ENCODE measurements at regions not wholly inside any gene's neighbourhood (a gene's known extent, or its start where the extent isn't known, plus 50 kb on each side); places are given as distances from the start of the nearest gene placed in this dataset.
"Not testable (repeated sequence)": the region's sequence is repeated elsewhere in the genome, so short reads cannot be mapped to it uniquely, and the experiment has no call there.

DNA sequence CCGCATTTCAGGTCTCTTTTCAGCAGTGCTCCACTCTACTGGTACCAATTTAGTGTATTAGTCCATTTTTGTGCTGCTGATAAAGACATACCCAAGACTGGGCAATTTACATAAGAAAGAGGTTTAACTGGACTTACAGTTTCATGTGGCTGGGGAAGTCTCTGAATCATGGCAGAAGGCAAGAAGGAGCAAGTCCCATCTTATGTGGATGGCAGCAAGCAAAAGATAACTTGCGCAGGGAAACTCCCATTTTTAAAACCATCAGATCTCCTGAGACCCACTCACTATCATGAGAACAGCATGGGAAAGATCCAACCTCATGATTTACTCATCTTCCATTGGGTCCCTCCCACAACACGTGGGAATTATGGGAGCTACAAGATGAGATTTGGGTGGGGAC is 231.0 kb upstream of the TNC start:
- H3K9ac ChIP-seq (ENCODE audit: low read length); H3K4me3 ChIP-seq (ENCODE audit: low read depth, low read length); H3K4me1 ChIP-seq (ENCODE audit: control insufficient read depth, insufficient read depth, low read length); H3K36me3 ChIP-seq (ENCODE audit: control insufficient read depth, insufficient read depth, low read length); H3K27me3 ChIP-seq (ENCODE audit: control insufficient read depth, insufficient read depth, low read length); H3K27ac ChIP-seq (ENCODE audit: low read depth, low read length): not testable (repeated sequence)
- H3K9me3 ChIP-seq (ENCODE audit: control insufficient read depth, insufficient read depth, low read depth, low read length): peaks cover 11% of the 10 kb centered on the region; the same call in 1 of the 2 replicates

GRCh38 chr9:115349542-115349941 is 231.6 kb upstream of the TNC start:
- H3K27me3 ChIP-seq (ENCODE audit: control insufficient read depth, insufficient read depth, low read length): no peaks in the 10 kb centered on the region
- no peak overlapping the region for H3K9ac ChIP-seq (ENCODE audit: low read length)
- no peak overlapping the region for H3K4me3 ChIP-seq (ENCODE audit: low read depth, low read length)
- H3K36me3 ChIP-seq (ENCODE audit: control insufficient read depth, insufficient read depth, low read length): peaks cover 5% of the 10 kb centered on the region; the same call in 1 of the 2 replicates
- H3K9me3 ChIP-seq (ENCODE audit: control insufficient read depth, insufficient read depth, low read depth, low read length): peaks cover 11% of the 10 kb centered on the region; the same call in 1 of the 2 replicates
- no peaks in the 10 kb centered on the region for H3K4me1 ChIP-seq (ENCODE audit: control insufficient read depth, insufficient read depth, low read length)
- no peak overlapping the region for H3K27ac ChIP-seq (ENCODE audit: low read depth, low read length)

DNA sequence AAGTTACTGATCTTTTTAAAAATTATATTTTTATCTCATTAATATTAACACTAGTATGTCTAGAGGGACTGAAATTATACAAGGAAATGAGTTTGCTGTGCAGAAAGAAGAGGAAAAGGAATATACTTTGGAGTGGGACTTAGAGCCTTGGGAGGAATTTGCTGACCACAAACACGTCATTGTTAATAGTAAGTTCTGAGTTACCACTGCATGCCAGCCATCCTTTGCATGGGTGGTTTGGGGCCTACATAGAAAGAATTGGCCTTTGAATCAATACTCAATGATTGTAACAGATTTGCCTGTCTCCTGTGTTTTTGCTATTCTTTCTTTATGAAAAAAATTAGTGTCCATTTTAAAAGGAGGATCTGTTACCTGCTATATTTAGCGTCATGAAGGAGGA is 232.6 kb upstream of the TNC start:
- H3K9me3 ChIP-seq (ENCODE audit: control insufficient read depth, insufficient read depth, low read depth, low read length): peaks cover 11% of the 10 kb centered on the region; the same call in 1 of the 2 replicates
- H3K36me3 ChIP-seq (ENCODE audit: control insufficient read depth, insufficient read depth, low read length): peaks cover 5% of the 10 kb centered on the region; the same call in 1 of the 2 replicates
- H3K27me3 ChIP-seq (ENCODE audit: control insufficient read depth, insufficient read depth, low read length): no peaks in the 10 kb centered on the region
- no peaks in the 10 kb centered on the region for H3K4me1 ChIP-seq (ENCODE audit: control insufficient read depth, insufficient read depth, low read length)
- H3K27ac ChIP-seq (ENCODE audit: low read depth, low read length): no peak overlapping the region
- no peak overlapping the region for H3K4me3 ChIP-seq (ENCODE audit: low read depth, low read length)
- H3K9ac ChIP-seq (ENCODE audit: low read length): no peak overlapping the region

DNA sequence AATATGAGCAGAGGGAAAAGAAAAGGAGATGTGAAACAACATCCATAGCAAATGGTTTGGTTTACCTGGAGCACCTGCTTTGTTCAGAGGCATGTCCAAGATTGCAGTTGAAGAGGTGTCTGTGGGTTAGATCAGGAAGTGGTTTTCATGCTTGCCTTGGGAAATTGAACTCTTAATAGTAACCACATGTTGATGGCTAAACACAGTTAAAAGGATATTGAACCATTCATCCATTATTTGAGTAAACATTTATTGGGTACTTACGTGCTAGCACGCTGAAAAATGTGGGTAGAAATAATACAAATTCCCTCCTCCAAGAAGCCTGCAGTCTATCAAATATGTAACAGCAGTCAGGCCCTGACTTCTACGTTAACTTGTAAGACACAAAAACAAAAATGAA is 235.7 kb upstream of the TNC start:
- Histone ChIP-seq H3K27me3 (ENCODE audit: control insufficient read depth, insufficient read depth, low read length) (no peaks in the 10 kb centered on the region), H3K9me3 (ENCODE audit: control insufficient read depth, insufficient read depth, low read depth, low read length) (peaks cover 5% of the 10 kb centered on the region; the same call in 1 of the 2 replicates), H3K4me3 (ENCODE audit: low read depth, low read length) (no peak overlapping the region), H3K9ac (ENCODE audit: low read length) (no peak overlapping the region), H3K4me1 (ENCODE audit: control insufficient read depth, insufficient read depth, low read length) (peaks cover 7% of the 10 kb centered on the region; the same call in 1 of the 2 replicates), H3K27ac (ENCODE audit: low read depth, low read length) (no peak overlapping the region), H3K36me3 (ENCODE audit: control insufficient read depth, insufficient read depth, low read length) (peaks cover 3% of the 10 kb centered on the region; the same call in 1 of the 2 replicates)

GRCh38 chr9:115357821-115358220 is 239.9 kb upstream of the TNC start:
- Histone ChIP-seq H3K9me3 (ENCODE audit: control insufficient read depth, insufficient read depth, low read depth, low read length) (no peaks in the 10 kb centered on the region), H3K9ac (ENCODE audit: low read length) (no peak overlapping the region), H3K27me3 (ENCODE audit: control insufficient read depth, insufficient read depth, low read length) (no peaks in the 10 kb centered on the region), H3K27ac (ENCODE audit: low read depth, low read length) (no peak overlapping the region; the same call in 1 of the 2 replicates), H3K36me3 (ENCODE audit: control insufficient read depth, insufficient read depth, low read length) (no peaks in the 10 kb centered on the region), H3K4me3 (ENCODE audit: low read depth, low read length) (no peak overlapping the region), H3K4me1 (ENCODE audit: control insufficient read depth, insufficient read depth, low read length) (peaks cover 16% of the 10 kb centered on the region)

DNA sequence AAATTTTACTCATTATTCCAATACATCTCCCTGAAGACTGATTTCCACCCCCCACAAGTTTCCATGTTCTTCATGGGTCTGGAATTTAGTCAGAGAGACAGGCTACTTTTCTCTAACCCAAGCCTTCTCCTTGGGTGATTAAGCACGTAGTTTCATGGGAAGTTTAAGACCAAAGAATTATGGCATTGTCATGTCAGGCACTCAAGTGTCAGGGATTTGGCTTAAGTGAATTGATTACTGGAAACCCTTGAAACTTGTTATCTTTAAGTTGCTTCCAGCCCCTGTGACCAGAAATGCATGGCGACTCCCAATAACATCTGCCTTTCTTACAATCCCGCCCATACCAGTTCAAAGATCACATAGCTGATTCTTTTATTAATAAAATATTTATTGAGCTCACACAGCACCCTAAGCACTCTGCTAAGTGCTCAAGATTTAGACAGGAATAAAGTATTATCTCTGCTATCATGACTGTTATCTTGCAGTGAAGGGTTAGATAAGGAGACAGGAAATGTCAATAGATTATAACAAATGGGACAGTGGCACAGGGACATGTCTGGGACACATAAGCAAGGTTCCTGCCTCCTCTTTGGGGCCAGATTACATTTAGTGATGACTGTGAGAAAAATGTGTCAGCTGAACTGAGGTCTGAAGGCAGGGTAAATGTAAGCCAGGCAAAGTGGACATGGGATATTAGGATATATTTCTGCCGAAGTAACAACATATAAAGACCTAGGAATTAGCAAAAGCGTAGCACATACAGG is 241.2 kb upstream of the TNC start:
- Histone ChIP-seq H3K27me3 (ENCODE audit: control insufficient read depth, insufficient read depth, low read length) (no peaks in the 10 kb centered on the region), H3K9ac (ENCODE audit: low read length) (no peak overlapping the region), H3K4me3 (ENCODE audit: low read depth, low read length) (no peak overlapping the region), H3K27ac (ENCODE audit: low read depth, low read length) (peak overlapping the region; percentile 32; the same call in 1 of the 2 replicates), H3K4me1 (ENCODE audit: control insufficient read depth, insufficient read depth, low read length) (peaks cover 16% of the 10 kb centered on the region), H3K9me3 (ENCODE audit: control insufficient read depth, insufficient read depth, low read depth, low read length) (no peaks in the 10 kb centered on the region), H3K36me3 (ENCODE audit: control insufficient read depth, insufficient read depth, low read length) (no peaks in the 10 kb centered on the region)

DNA sequence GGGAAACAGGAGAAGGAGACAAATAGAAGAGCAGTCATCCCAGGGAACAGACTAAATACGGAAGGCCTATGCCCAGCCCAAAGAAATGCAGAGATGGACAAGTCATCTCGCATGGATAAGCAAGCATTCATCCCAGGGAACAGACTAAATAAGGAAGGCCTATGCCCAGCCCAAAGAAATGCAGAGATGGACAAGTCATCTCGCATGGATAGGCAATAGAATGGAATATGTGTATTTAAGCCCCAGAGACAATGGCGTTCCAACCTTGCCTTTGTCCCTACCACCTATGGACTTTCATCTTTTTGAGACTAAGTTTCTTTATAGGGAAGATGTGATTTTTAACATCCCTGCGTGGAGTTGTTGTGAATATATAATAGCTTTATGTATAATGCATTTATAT is 242.2 kb upstream of the TNC start:
- peak overlapping the region; percentile 32; the same call in 1 of the 2 replicates for H3K27ac ChIP-seq (ENCODE audit: low read depth, low read length)
- no peaks in the 10 kb centered on the region for H3K9me3 ChIP-seq (ENCODE audit: control insufficient read depth, insufficient read depth, low read depth, low read length)
- H3K27me3 ChIP-seq (ENCODE audit: control insufficient read depth, insufficient read depth, low read length): no peaks in the 10 kb centered on the region
- H3K4me1 ChIP-seq (ENCODE audit: control insufficient read depth, insufficient read depth, low read length): peaks cover 16% of the 10 kb centered on the region
- H3K9ac ChIP-seq (ENCODE audit: low read length): no peak overlapping the region
- H3K36me3 ChIP-seq (ENCODE audit: control insufficient read depth, insufficient read depth, low read length): no peaks in the 10 kb centered on the region
- no peak overlapping the region for H3K4me3 ChIP-seq (ENCODE audit: low read depth, low read length)

- H3K4me1 ChIP-seq (ENCODE audit: control insufficient read depth, insufficient read depth, low read length): peaks cover 23% of the 10 kb centered on the region
- no peak overlapping the region for H3K4me3 ChIP-seq (ENCODE audit: low read depth, low read length)
- H3K9ac ChIP-seq (ENCODE audit: low read length): no peak overlapping the region
- no peak overlapping the region for H3K27ac ChIP-seq (ENCODE audit: low read depth, low read length)
- H3K9me3 ChIP-seq (ENCODE audit: control insufficient read depth, insufficient read depth, low read depth, low read length): no peaks in the 10 kb centered on the region
- no peaks in the 10 kb centered on the region for H3K36me3 ChIP-seq (ENCODE audit: control insufficient read depth, insufficient read depth, low read length)
- no peaks in the 10 kb centered on the region for H3K27me3 ChIP-seq (ENCODE audit: control insufficient read depth, insufficient read depth, low read length)
Measured at GRCh38 chr9:115362101-115362500, 244.1 kb upstream of the TNC start.

DNA sequence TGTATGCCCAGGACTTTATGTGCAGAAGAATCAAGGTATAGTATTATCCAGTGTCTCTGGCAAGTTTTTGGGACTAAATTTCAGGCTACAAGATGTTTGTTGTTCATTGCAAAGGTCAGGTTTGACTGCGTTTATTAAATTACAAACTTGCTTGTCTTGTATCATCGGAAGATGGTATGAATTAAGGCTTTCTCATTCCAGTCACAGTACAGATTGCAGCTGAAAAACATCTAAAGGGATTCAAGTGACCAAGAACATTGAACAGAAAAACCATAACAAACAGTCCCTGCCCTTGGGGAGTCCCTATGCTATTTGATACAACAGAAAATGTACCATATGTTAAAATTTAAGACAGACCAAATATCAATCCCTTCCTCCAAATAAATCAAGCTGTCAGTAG is 244.7 kb upstream of the TNC start:
- Histone ChIP-seq H3K36me3 (ENCODE audit: control insufficient read depth, insufficient read depth, low read length) (no peaks in the 10 kb centered on the region), H3K4me3 (ENCODE audit: low read depth, low read length) (no peak overlapping the region), H3K4me1 (ENCODE audit: control insufficient read depth, insufficient read depth, low read length) (peaks cover 22% of the 10 kb centered on the region), H3K27ac (ENCODE audit: low read depth, low read length) (no peak overlapping the region), H3K9me3 (ENCODE audit: control insufficient read depth, insufficient read depth, low read depth, low read length) (no peaks in the 10 kb centered on the region), H3K27me3 (ENCODE audit: control insufficient read depth, insufficient read depth, low read length) (no peaks in the 10 kb centered on the region), H3K9ac (ENCODE audit: low read length) (no peak overlapping the region)

DNA sequence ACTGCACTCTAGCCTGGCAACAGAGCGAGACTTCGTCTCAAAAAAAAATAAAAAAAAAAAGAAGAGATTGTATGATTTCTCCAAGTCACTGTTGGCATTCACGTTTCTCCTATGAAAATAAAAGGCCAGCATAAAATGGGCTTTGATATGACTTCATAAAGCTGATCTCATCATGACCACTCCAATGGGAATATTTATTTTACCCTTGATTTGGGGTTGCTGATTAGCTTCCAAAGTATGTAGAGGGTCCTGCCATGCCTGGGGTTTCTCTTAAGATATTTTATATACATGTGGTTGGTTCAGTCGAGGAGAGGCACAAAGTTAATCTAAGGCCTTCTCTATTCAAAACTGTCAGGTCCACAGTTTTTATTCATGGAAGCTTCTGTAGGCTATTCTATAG is 247.0 kb upstream of the TNC start:
- H3K4me1 ChIP-seq (ENCODE audit: control insufficient read depth, insufficient read depth, low read length): peaks cover 16% of the 10 kb centered on the region
- H3K4me3 ChIP-seq (ENCODE audit: low read depth, low read length): no peak overlapping the region
- no peaks in the 10 kb centered on the region for H3K9me3 ChIP-seq (ENCODE audit: control insufficient read depth, insufficient read depth, low read depth, low read length)
- H3K36me3 ChIP-seq (ENCODE audit: control insufficient read depth, insufficient read depth, low read length): no peaks in the 10 kb centered on the region
- H3K9ac ChIP-seq (ENCODE audit: low read length): no peak overlapping the region
- H3K27ac ChIP-seq (ENCODE audit: low read depth, low read length): no peak overlapping the region
- no peaks in the 10 kb centered on the region for H3K27me3 ChIP-seq (ENCODE audit: control insufficient read depth, insufficient read depth, low read length)

GRCh38 chr9:115367321-115367720 is 249.4 kb upstream of the TNC start:
- Histone ChIP-seq H3K9ac (ENCODE audit: low read length) (no peak overlapping the region), H3K27me3 (ENCODE audit: control insufficient read depth, insufficient read depth, low read length) (no peaks in the 10 kb centered on the region), H3K27ac (ENCODE audit: low read depth, low read length) (no peak overlapping the region), H3K36me3 (ENCODE audit: control insufficient read depth, insufficient read depth, low read length) (no peaks in the 10 kb centered on the region), H3K4me1 (ENCODE audit: control insufficient read depth, insufficient read depth, low read length) (peaks cover 14% of the 10 kb centered on the region; the same call in 1 of the 2 replicates), H3K4me3 (ENCODE audit: low read depth, low read length) (no peak overlapping the region), H3K9me3 (ENCODE audit: control insufficient read depth, insufficient read depth, low read depth, low read length) (no peaks in the 10 kb centered on the region)

Measured in HUES6 (cell line).